ENCODE measurements at regions not wholly inside any gene's neighbourhood (a gene's known extent, or its start where the extent isn't known, plus 50 kb on each side); places are given as distances from the start of the nearest gene placed in this dataset.

GRCh38 chr5:31120642-31120948 lies 72.9 kb upstream of the CDH6 start:
- H3K9me3 ChIP-seq (ENCODE audit: control insufficient read depth, low read depth, low read length) = no peaks in the 10 kb centered on the region
- H3K4ac ChIP-seq (ENCODE audit: low read depth, low read length) = no peak overlapping the region
- H2AFZ ChIP-seq (ENCODE audit: low read length) = no peak overlapping the region
- no peak overlapping the region for H3K18ac ChIP-seq (ENCODE audit: insufficient read length, low read depth, low read length)
- H2BK5ac ChIP-seq (ENCODE audit: insufficient read length, low read length) = no peak overlapping the region
- no peaks in the 10 kb centered on the region for H3K27me3 ChIP-seq (ENCODE audit: insufficient read depth, low read length)
- no peak overlapping the region for H3K27ac ChIP-seq (ENCODE audit: insufficient read length, low read depth, low read length)
- Mint-ChIP-seq H3K9me3 (no peaks in the 10 kb centered on the region), H3K27me3 (ENCODE audit: low read depth) (no peaks in the 10 kb centered on the region; the same call in 1 of the 2 replicates), H3K36me3 (ENCODE audit: insufficient read depth in 1 of 3, low read depth in 3 of 3) (no peaks in the 10 kb centered on the region; a peak in 1 of 7 replicates), H3K4me3 (no peak overlapping the region), H3K27ac (no peak overlapping the region), H3K4me1 (0 out of 4 replicates have a peak, but pooled peaks cover 0 to 3% of the 10 kb centered on the region in 2 experiments)
- H3K23me2 ChIP-seq (ENCODE audit: insufficient read length, low read depth, low read length, poor library complexity, severe bottlenecking) = no peaks in the 10 kb centered on the region
- H3K14ac ChIP-seq (ENCODE audit: insufficient read depth, low read length) = no peak overlapping the region
- no CpG with 5 or more reads among the region's 3 CpGs for WGBS (ENCODE audit: extremely low coverage, insufficient read length, low lambda C conversion rate)
- no peak overlapping the region for H3T11ph ChIP-seq (ENCODE audit: low read length)
- no peak overlapping the region for H3K4me2 ChIP-seq (ENCODE audit: insufficient read depth, insufficient read length, low read length)
- no peak for TF ChIP-seq CTCF (conservative IDR thresholded peaks at IDR 0.05)
- no peaks in the 10 kb centered on the region for H4K20me1 ChIP-seq (ENCODE audit: control insufficient read depth, insufficient read depth, insufficient read length)
- no peaks in the 10 kb centered on the region for H3K79me2 ChIP-seq (ENCODE audit: insufficient read depth, low read length)
- no peaks in the 10 kb centered on the region for H3K79me1 ChIP-seq (ENCODE audit: insufficient read depth, low read depth, low read length, poor library complexity, severe bottlenecking)
- no peak overlapping the region for H4K91ac ChIP-seq (ENCODE audit: insufficient read length, low read depth, low read length)
- H3K4me1 ChIP-seq (ENCODE audit: insufficient read depth, low read length) = no peaks in the 10 kb centered on the region
- no peak overlapping the region for H2BK120ac ChIP-seq (ENCODE audit: low read depth, low read length, poor library complexity, severe bottlenecking)
- H2AK5ac ChIP-seq (ENCODE audit: insufficient read length, low read length) = no peak overlapping the region
- no peak overlapping the region for H3K9ac ChIP-seq (ENCODE audit: extremely low read depth, insufficient read length, low read length)
- H4K8ac ChIP-seq (replicated peaks; ENCODE audit: insufficient read length, low read depth, low read length) = no peak overlapping the region
- H3K23ac ChIP-seq (ENCODE audit: insufficient read length, low read depth, low read length) = no peak overlapping the region
- no peak overlapping the region for H2BK20ac ChIP-seq (ENCODE audit: low read depth, low read length, poor library complexity, severe bottlenecking)
- no peak for DNase-seq
- no peak overlapping the region for H2BK12ac ChIP-seq (ENCODE audit: insufficient read length, low read depth, low read length)
- H3K56ac ChIP-seq (ENCODE audit: insufficient read length, low read depth, low read length) = no peak overlapping the region
- H4K5ac ChIP-seq (ENCODE audit: insufficient read length, low read depth, low read length) = no peak overlapping the region
- H2BK15ac ChIP-seq (ENCODE audit: low read depth, low read length) = no peak overlapping the region

Measured in H9 (cell line).